HepG2 (cell line): ENCODE measurements at regions not wholly inside any gene's neighbourhood (a gene's known extent, or its start where the extent isn't known, plus 50 kb on each side); places are given as distances from the start of the nearest gene placed in this dataset.

Source experiments
- ATAC-seq: fragments of 200-7000 bp; cut with Tn5 transposase; 3 replicates; pipeline ENCODE4 v1.9.1; 2020; ENCODE audit warnings: mild to moderate bottlenecking, moderate library complexity
- BruUV-seq: library from RNA; stranded (reverse); fragments of 400-500 nt; replicated peaks from 2 replicates; lab custom pipeline; 2021; lab: Mats Ljungman, UMichigan
- CTCF ChIA-PET: fragments of 300-600 bp; formaldehyde crosslinking; extraction: SDS; loops from one replicate; lab custom pipeline; 2021; ENCODE audit warnings: low total read pairs, inconsistent platforms, low intra/inter-chr PET ratio; lab: Yijun Ruan, JAX
- POLR2A ChIA-PET: fragments of 350-600 bp; sonication (Branson Sonifier 250); formaldehyde crosslinking; loops from one replicate; lab custom pipeline; 2020; ENCODE audit warnings: antibody characterized with exemption, inconsistent platforms; lab: Yijun Ruan, JAX
- DNase-seq: peaks from one replicate; pipeline ENCODE4 v3.0.0-alpha.2; 2015; ENCODE audit warnings: low spot score
- FAIRE-seq: peaks from 3 replicates; lab custom pipeline; 2011; peaks lifted over from hg19 to GRCh38; lab: Jason Lieb, UNC
- H2AFZ ChIP-seq: one replicate; pipeline ENCODE4 v1.6.1; 2011; ENCODE audit warnings: low read length, inconsistent platforms
- H3K27ac ChIP-seq: fragments of 300-600 bp; 3 replicates; pipeline ENCODE4 v1.8.0; 2011; ENCODE audit warnings: mixed run types, mild to moderate bottlenecking, mixed read lengths, low read length, inconsistent platforms; ENCODE audit not compliant: insufficient read depth; ENCODE audit errors: extremely low read length
- H3K27me3 ChIP-seq, 2 experiments: fragments of 200-600 bp in 1 of 2; 2 replicates in 1 of 2; 3 replicates in 1 of 2; pipeline versions ENCODE4 v1.6.0 to v1.8.0; 2011; ENCODE audit warnings: low read length in 2 of 2, mild to moderate bottlenecking in 2 of 2, moderate library complexity in 2 of 2, inconsistent platforms in 1 of 2; ENCODE audit not compliant: insufficient read depth in 2 of 2, control insufficient read depth in 1 of 2
- H3K36me3 ChIP-seq, 2 experiments: fragments of 200-600 bp in 1 of 2; replicated peaks in 1 of 2; 2 replicates in 1 of 2; 3 replicates in 1 of 2; pipeline versions ENCODE4 v1.5.1 to v1.8.0; 2011; ENCODE audit warnings: low read length in 2 of 2, inconsistent platforms in 1 of 2; ENCODE audit not compliant: insufficient read depth in 2 of 2, control insufficient read depth in 1 of 2
- H3K4me1 ChIP-seq: 2 replicates; pipeline ENCODE4 v1.5.1; 2012; ENCODE audit warnings: low read length, inconsistent platforms; ENCODE audit not compliant: insufficient read depth
- H3K4me2 ChIP-seq: 2 replicates; pipeline ENCODE4 v1.6.0; 2011; ENCODE audit warnings: low read depth, low read length, inconsistent platforms
- H3K4me3 ChIP-seq, 3 experiments: fragments of 200-600 bp in 1 of 3; sonication (generic), shearing (Covaris generic) in 1 of 3; replicated peaks in 1 of 3; 2 replicates each; pipeline ENCODE4 v1.5.1; 2011 to 2016; ENCODE audit warnings: low read length in 3 of 3, inconsistent platforms in 2 of 3, low read depth in 2 of 3, mild to moderate bottlenecking in 2 of 3, control low read depth in 1 of 3, mixed read lengths in 1 of 3; ENCODE audit not compliant: insufficient read depth in 1 of 3
- H3K79me2 ChIP-seq: one replicate; pipeline ENCODE4 v1.6.1; 2011; ENCODE audit warnings: low read length, inconsistent platforms; ENCODE audit not compliant: insufficient read depth
- H3K9ac ChIP-seq: 2 replicates; pipeline ENCODE4 v1.6.0; 2011; ENCODE audit warnings: mild to moderate bottlenecking, low read depth, low read length, inconsistent platforms; ENCODE audit not compliant: insufficient read depth
- H3K9me3 ChIP-seq: 2 replicates; pipeline ENCODE4 v1.5.1; 2012; ENCODE audit warnings: mild to moderate bottlenecking, low read length
- H4K20me1 ChIP-seq: 2 replicates; pipeline ENCODE4 v1.6.0; 2011; ENCODE audit warnings: inconsistent platforms, mild to moderate bottlenecking, low read length, moderate library complexity; ENCODE audit not compliant: insufficient read depth
- ATF7-NPFF ChIP-seq: sonication (generic); formaldehyde crosslinking; IDR thresholded peaks from 2 replicates; pipeline ENCODE4 v1.8.1; 2023; ENCODE audit warnings: mild to moderate bottlenecking, low read depth, missing genetic modification reagents, moderate library complexity
- DPF2 ChIP-seq: sonication (generic); formaldehyde crosslinking; IDR thresholded peaks from 2 replicates; pipeline ENCODE4 v1.4.0; 2020; ENCODE audit warnings: mild to moderate bottlenecking, low read depth, missing genetic modification reagents, borderline replicate concordance
- ERF ChIP-seq: IDR thresholded peaks from 2 replicates; pipeline ENCODE4 v1.6.1; 2018; ENCODE audit warnings: missing biosample characterization, missing genetic modification reagents
- FIP1L1 ChIP-seq: fragments of 200-400 bp; formaldehyde crosslinking; IDR thresholded peaks from 2 replicates; pipeline ENCODE4 v1.6.1; 2018; ENCODE audit warnings: low read depth, mild to moderate bottlenecking, low read length, moderate library complexity, borderline replicate concordance; ENCODE audit not compliant: insufficient read depth
- KDM6A ChIP-seq: IDR thresholded peaks from 2 replicates; pipeline ENCODE4 v1.6.1; 2016; ENCODE audit warnings: low read depth
- MTA1 ChIP-seq: sonication (generic); formaldehyde crosslinking; IDR thresholded peaks from 2 replicates; pipeline ENCODE4 v1.4.0; 2020; ENCODE audit warnings: missing genetic modification reagents, mild to moderate bottlenecking, borderline replicate concordance
- NFE2 ChIP-seq: sonication (generic); formaldehyde crosslinking; IDR thresholded peaks from 2 replicates; pipeline ENCODE4 v1.4.0; 2020; ENCODE audit warnings: missing genetic modification reagents
- PAF1 ChIP-seq: IDR thresholded peaks from 2 replicates; pipeline ENCODE4 v1.6.1; 2016; ENCODE audit warnings: missing genetic modification reagents, missing compliant biosample characterization
- PAX8 ChIP-seq: sonication (generic); formaldehyde crosslinking; IDR thresholded peaks from 2 replicates; pipeline ENCODE4 v1.8.0; 2022; ENCODE audit warnings: mild to moderate bottlenecking, missing genetic modification reagents, borderline replicate concordance
- PRPF4 ChIP-seq: fragments of 200-400 bp; formaldehyde crosslinking; IDR thresholded peaks from 2 replicates; pipeline ENCODE4 v1.6.1; 2016; ENCODE audit warnings: low read length, low read depth; ENCODE audit not compliant: poor library complexity, severe bottlenecking
- SOX6 ChIP-seq, 2 experiments: fragments of 450-650 bp in 1 of 2; sonication (generic) in 1 of 2; formaldehyde crosslinking in 1 of 2; IDR thresholded peaks; 2 replicates each; pipeline versions ENCODE4 v1.4.0 to v1.6.1; 2017 to 2020; ENCODE audit warnings: antibody characterized with exemption in 1 of 2, mild to moderate bottlenecking in 1 of 2, missing genetic modification reagents in 1 of 2
- ZFP36L1 ChIP-seq: sonication (generic); formaldehyde crosslinking; IDR thresholded peaks from 2 replicates; pipeline ENCODE4 v1.8.0; 2022; ENCODE audit warnings: mild to moderate bottlenecking, missing genetic modification reagents, moderate library complexity
- ZNF292 ChIP-seq: sonication (generic); formaldehyde crosslinking; IDR thresholded peaks from 2 replicates; pipeline ENCODE4 v1.8.1; 2022; ENCODE audit warnings: mild to moderate bottlenecking, low read depth, missing genetic modification reagents, borderline replicate concordance
- ZNF329 ChIP-seq: sonication (generic); formaldehyde crosslinking; IDR thresholded peaks from 2 replicates; pipeline ENCODE4 v1.9.0; 2021; ENCODE audit warnings: low read depth, mild to moderate bottlenecking, missing genetic modification reagents
- ZNF383 ChIP-seq: sonication (generic); formaldehyde crosslinking; IDR thresholded peaks from 2 replicates; pipeline ENCODE4 v1.4.0; 2020; ENCODE audit warnings: missing genetic modification reagents, mild to moderate bottlenecking, borderline replicate concordance
- ZNF879 ChIP-seq: sonication (generic); formaldehyde crosslinking; IDR thresholded peaks from 2 replicates; pipeline ENCODE4 v1.8.1; 2023; ENCODE audit warnings: missing genetic modification reagents
- in situ Hi-C: cut with HindIII; loops from 2 replicates; pipeline ENCODE4 v1.10.0; 2017; ENCODE audit warnings: low pct_unique_long_range_greater_than_20kb; ENCODE audit not compliant: extremely low pct_ligation_motif_present
- intact Hi-C: fragments of 100-400 bp; cut with micrococcal nuclease; formaldehyde crosslinking; loops from one replicate; pipeline ENCODE4 v1.10.0; 2022; ENCODE audit not compliant: unreplicated experiment
- TF ChIP-seq, protein P1 (sequence below): sonication (generic); formaldehyde crosslinking; IDR thresholded peaks from 2 replicates; pipeline ENCODE4 v1.5.1; 2020; ENCODE audit warnings: mild to moderate bottlenecking, missing genetic modification reagents, borderline replicate concordance
- TF ChIP-seq, protein P2 (sequence below): sonication (generic); formaldehyde crosslinking; IDR thresholded peaks from 2 replicates; pipeline ENCODE4 v1.8.0; 2022; ENCODE audit warnings: missing genetic modification reagents, mild to moderate bottlenecking, inconsistent platforms, borderline replicate concordance

DNA sequence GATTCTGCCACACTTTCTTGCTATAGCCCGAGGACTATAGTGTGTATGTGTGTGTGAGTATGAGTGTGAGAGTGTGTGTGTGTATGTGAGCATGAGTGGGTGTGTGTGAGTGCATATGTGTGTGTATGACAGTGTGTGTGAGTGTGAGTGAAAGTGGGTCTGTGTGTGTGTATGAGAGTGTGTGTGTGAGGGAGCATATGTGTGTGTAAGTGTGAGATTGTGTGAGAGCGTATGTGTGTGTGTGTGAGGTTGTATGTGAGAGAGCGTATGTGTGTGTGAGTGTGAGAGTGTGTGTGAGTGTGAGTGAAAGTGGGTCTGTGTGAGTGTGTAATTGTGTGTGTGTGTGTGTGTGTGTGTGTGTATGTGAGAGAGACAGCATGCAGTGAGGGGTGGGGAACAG is 89.0 kb upstream of the ACSL3 start (continued):
- TF ChIP-seq, protein P1, sequence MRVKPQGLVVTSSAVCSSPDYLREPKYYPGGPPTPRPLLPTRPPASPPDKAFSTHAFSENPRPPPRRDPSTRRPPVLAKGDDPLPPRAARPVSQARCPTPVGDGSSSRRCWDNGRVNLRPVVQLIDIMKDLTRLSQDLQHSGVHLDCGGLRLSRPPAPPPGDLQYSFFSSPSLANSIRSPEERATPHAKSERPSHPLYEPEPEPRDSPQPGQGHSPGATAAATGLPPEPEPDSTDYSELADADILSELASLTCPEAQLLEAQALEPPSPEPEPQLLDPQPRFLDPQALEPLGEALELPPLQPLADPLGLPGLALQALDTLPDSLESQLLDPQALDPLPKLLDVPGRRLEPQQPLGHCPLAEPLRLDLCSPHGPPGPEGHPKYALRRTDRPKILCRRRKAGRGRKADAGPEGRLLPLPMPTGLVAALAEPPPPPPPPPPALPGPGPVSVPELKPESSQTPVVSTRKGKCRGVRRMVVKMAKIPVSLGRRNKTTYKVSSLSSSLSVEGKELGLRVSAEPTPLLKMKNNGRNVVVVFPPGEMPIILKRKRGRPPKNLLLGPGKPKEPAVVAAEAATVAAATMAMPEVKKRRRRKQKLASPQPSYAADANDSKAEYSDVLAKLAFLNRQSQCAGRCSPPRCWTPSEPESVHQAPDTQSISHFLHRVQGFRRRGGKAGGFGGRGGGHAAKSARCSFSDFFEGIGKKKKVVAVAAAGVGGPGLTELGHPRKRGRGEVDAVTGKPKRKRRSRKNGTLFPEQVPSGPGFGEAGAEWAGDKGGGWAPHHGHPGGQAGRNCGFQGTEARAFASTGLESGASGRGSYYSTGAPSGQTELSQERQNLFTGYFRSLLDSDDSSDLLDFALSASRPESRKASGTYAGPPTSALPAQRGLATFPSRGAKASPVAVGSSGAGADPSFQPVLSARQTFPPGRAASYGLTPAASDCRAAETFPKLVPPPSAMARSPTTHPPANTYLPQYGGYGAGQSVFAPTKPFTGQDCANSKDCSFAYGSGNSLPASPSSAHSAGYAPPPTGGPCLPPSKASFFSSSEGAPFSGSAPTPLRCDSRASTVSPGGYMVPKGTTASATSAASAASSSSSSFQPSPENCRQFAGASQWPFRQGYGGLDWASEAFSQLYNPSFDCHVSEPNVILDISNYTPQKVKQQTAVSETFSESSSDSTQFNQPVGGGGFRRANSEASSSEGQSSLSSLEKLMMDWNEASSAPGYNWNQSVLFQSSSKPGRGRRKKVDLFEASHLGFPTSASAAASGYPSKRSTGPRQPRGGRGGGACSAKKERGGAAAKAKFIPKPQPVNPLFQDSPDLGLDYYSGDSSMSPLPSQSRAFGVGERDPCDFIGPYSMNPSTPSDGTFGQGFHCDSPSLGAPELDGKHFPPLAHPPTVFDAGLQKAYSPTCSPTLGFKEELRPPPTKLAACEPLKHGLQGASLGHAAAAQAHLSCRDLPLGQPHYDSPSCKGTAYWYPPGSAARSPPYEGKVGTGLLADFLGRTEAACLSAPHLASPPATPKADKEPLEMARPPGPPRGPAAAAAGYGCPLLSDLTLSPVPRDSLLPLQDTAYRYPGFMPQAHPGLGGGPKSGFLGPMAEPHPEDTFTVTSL (CRISPR knock-in tag), result no peak

DNA sequence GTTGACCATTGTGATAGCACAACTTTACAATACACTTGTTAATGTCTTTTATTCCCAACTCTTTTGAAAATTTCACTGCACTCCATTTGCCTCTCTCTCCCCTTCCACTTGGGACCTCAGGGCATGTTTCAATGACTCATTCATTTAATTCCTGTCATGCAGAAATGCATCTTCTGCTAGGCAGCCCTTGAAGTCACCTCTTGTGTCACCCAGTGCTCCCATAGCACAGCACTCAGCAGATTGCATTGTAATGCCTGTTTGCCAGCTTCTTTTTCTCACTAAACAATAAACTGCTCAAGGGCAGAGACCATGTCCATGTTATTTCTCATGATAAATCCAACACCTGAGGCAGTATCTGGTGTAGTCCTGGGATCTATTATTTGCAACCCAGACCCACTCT is 85.9 kb upstream of the ACSL3 start:
- no peaks in the 10 kb centered on the region for H3K9me3 ChIP-seq
- intact Hi-C loops, result no loop called here
- no TSS peak for BruUV-seq
- H3K4me3 ChIP-seq, result no peak overlapping the region
- no peak overlapping the region for H3K27ac ChIP-seq
- H2AFZ ChIP-seq, result no peak overlapping the region
- ATAC-seq, result peak; percentile 25; the same call in 2 of the 3 replicates
- FAIRE-seq, result no peak
- peak; percentile 32 for DNase-seq
- ChIA-PET POLR2A (no interaction called here), CTCF (no interaction called here)
- no peaks in the 10 kb centered on the region for H4K20me1 ChIP-seq
- H3K36me3 ChIP-seq, result no peaks in the 10 kb centered on the region
- H3K4me1 ChIP-seq, result peaks cover 61% of the 10 kb centered on the region
- in situ Hi-C loops, result no loop called here
- no peak overlapping the region for H3K9ac ChIP-seq
- H3K27me3 ChIP-seq, result no peaks in the 10 kb centered on the region
- H3K4me2 ChIP-seq, result no peak overlapping the region
- no peaks in the 10 kb centered on the region for H3K79me2 ChIP-seq
- TF ChIP-seq PAF1 (CRISPR knock-in tag) (no peak), PAX8 (no peak), PRPF4 (no peak), ZNF329 (CRISPR knock-in tag) (no peak), ATF7-NPFF (CRISPR knock-in tag) (no peak), DPF2 (no peak), ZNF292 (no peak), ERF (no peak), MTA1 (CRISPR knock-in tag) (no peak), ZFP36L1 (no peak), ZNF383 (no peak), FIP1L1 (no peak), SOX6 (IDR thresholded peaks at IDR 0.05) (no peak), SOX6 (CRISPR knock-in tag; IDR thresholded peaks at IDR 0.05) (peak; percentile 19; the same call in 1 of the 2 replicates), ZNF879 (CRISPR knock-in tag) (no peak), KDM6A (CRISPR knock-in tag) (no peak), NFE2 (no peak)
- TF ChIP-seq, protein P2, sequence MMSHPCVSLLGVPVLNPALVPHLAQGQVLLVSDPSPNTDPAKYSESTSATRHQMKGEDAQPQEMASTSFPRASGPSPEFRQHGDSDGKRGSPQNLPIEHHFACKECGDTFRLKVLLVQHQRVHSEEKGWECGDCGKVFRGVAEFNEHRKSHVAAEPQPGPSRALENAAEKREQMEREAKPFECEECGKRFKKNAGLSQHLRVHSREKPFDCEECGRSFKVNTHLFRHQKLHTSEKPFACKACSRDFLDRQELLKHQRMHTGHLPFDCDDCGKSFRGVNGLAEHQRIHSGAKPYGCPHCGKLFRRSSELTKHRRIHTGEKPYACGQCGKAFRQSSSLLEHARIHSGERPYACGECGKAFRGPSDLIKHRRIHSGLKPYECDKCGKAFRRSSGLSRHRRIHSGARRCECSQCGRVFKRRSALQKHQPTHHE (CRISPR knock-in tag), result no peak
